OCI-LY1 (cell line): ENCODE measurements at regions not wholly inside any gene's neighbourhood (a gene's known extent, or its start where the extent isn't known, plus 50 kb on each side); places are given as distances from the start of the nearest gene placed in this dataset.

Experiments used
- H2AFZ ChIP-seq: fragments of 200-600 bp; sonication (generic), shearing (Covaris generic); 2 replicates; pipeline ENCODE4 v1.6.0; 2014; ENCODE audit warnings: antibody characterized with exemption, mild to moderate bottlenecking, low read length
- H3F3A ChIP-seq: fragments of 200-600 bp; sonication (generic), shearing (Covaris generic); 2 replicates; pipeline ENCODE4 v1.6.0; 2014; ENCODE audit warnings: mild to moderate bottlenecking, antibody characterized with exemption, low read length, moderate library complexity; ENCODE audit not compliant: insufficient read depth
- H3K27ac ChIP-seq: fragments of 200-600 bp; sonication (generic); 2 replicates; pipeline ENCODE4 v1.5.1; 2014; ENCODE audit warnings: low read length, mixed run types, mild to moderate bottlenecking, low read depth; ENCODE audit not compliant: poor library complexity, severe bottlenecking
- H3K27me3 ChIP-seq: fragments of 200-600 bp; sonication (generic); 2 replicates; pipeline ENCODE4 v1.6.0; 2014; ENCODE audit warnings: antibody characterized with exemption, mild to moderate bottlenecking, low read length, moderate library complexity; ENCODE audit not compliant: insufficient read depth
- H3K36me3 ChIP-seq: fragments of 200-600 bp; sonication (generic); 2 replicates; pipeline ENCODE4 v1.6.1; 2014; ENCODE audit warnings: mild to moderate bottlenecking, antibody characterized with exemption, low read length, moderate library complexity, mixed read lengths; ENCODE audit not compliant: insufficient read depth
- H3K4me1 ChIP-seq: fragments of 200-600 bp; sonication (generic); 2 replicates; pipeline ENCODE4 v1.5.1; 2014; ENCODE audit warnings: mild to moderate bottlenecking, low read length, moderate library complexity; ENCODE audit not compliant: insufficient read depth, severe bottlenecking
- H3K4me2 ChIP-seq: fragments of 200-600 bp; sonication (generic), shearing (Covaris generic); 2 replicates; pipeline ENCODE4 v1.6.1; 2014; ENCODE audit warnings: low read length
- H3K4me3 ChIP-seq: fragments of 200-600 bp; sonication (generic); 2 replicates; pipeline ENCODE4 v1.5.1; 2014; ENCODE audit warnings: low read length, low read depth, mild to moderate bottlenecking, mixed read lengths; ENCODE audit not compliant: poor library complexity, severe bottlenecking
- H3K79me2 ChIP-seq: fragments of 200-600 bp; shearing (Covaris generic); 2 replicates; pipeline ENCODE4 v1.6.1; 2016; ENCODE audit warnings: mixed run types, low read length, mixed read lengths; ENCODE audit not compliant: insufficient read depth
- H3K9ac ChIP-seq: fragments of 200-600 bp; sonication (generic), shearing (Covaris generic); 2 replicates; pipeline ENCODE4 v1.6.1; 2014; ENCODE audit warnings: mild to moderate bottlenecking, low read length, mixed read lengths
- H3K9me2 ChIP-seq: fragments of 200-600 bp; sonication (generic), shearing (Covaris generic); 2 replicates; pipeline ENCODE4 v1.6.1; 2014; ENCODE audit warnings: low read depth, mild to moderate bottlenecking, low read length, mixed read lengths
- H3K9me3 ChIP-seq: fragments of 200-600 bp; shearing (Covaris generic); 2 replicates; pipeline ENCODE4 v1.6.1; 2014; ENCODE audit warnings: low read length, mixed read lengths
- H4K20me1 ChIP-seq: fragments of 200-600 bp; sonication (generic), shearing (Covaris generic); 2 replicates; pipeline ENCODE4 v1.6.0; 2016; ENCODE audit warnings: mild to moderate bottlenecking, low read length; ENCODE audit not compliant: insufficient read depth
- CTCF ChIP-seq: fragments of 200-600 bp; sonication (generic), shearing (Covaris generic); IDR thresholded peaks from 2 replicates; pipeline ENCODE4 v1.5.1; 2017; ENCODE audit warnings: mild to moderate bottlenecking, antibody characterized with exemption, low read length, moderate library complexity, mixed read lengths
- EZH2 ChIP-seq: fragments of 200-600 bp; sonication (generic), shearing (Covaris generic); IDR thresholded peaks from 2 replicates; pipeline ENCODE4 v1.8.0; 2017; ENCODE audit warnings: borderline replicate concordance, mixed run types, mild to moderate bottlenecking, antibody characterized with exemption, low read length, moderate library complexity, mixed read lengths

GRCh38 chr22:49574881-49575702, 252.6 kb downstream of the BRD1 start:
- no peaks in the 10 kb centered on the region for H3K27me3 ChIP-seq

GRCh38 chr22:49574205-49574880, 253.3 kb downstream of the BRD1 start:
- no peak overlapping the region for H2AFZ ChIP-seq
- no peaks in the 10 kb centered on the region for H4K20me1 ChIP-seq
- no peaks in the 10 kb centered on the region for H3K4me1 ChIP-seq
- H3K4me2 ChIP-seq: no peak overlapping the region
- H3F3A ChIP-seq: no peaks in the 10 kb centered on the region
- H3K9ac ChIP-seq: no peak overlapping the region
- no peak overlapping the region for H3K4me3 ChIP-seq
- 0 out of 2 replicates have a peak, but pooled peaks cover 2% of the 10 kb centered on the region for H3K9me3 ChIP-seq
- H3K36me3 ChIP-seq: no peaks in the 10 kb centered on the region
- no peak overlapping the region for H3K27ac ChIP-seq
- H3K9me2 ChIP-seq: no peaks in the 10 kb centered on the region
- H3K79me2 ChIP-seq: no peaks in the 10 kb centered on the region
- no peak for TF ChIP-seq EZH2
- TF ChIP-seq CTCF: no peak
- H3K27me3 ChIP-seq: no peaks in the 10 kb centered on the region

More at GRCh38 chr22:49574881-49575702, 252.6 kb downstream of the BRD1 start:
- Histone ChIP-seq H3K27ac (no peak overlapping the region), H3K79me2 (no peaks in the 10 kb centered on the region; the same call in 1 of the 2 replicates), H3K9me3 (peaks cover 2% of the 10 kb centered on the region; the same call in 1 of the 2 replicates), H3K9ac (no peak overlapping the region), H3K4me3 (no peak overlapping the region), H3F3A (no peaks in the 10 kb centered on the region), H4K20me1 (no peaks in the 10 kb centered on the region), H3K9me2 (no peaks in the 10 kb centered on the region), H3K36me3 (no peaks in the 10 kb centered on the region), H2AFZ (no peak overlapping the region), H3K4me1 (no peaks in the 10 kb centered on the region), H3K4me2 (no peak overlapping the region)
- TF ChIP-seq EZH2 (no peak), CTCF (no peak)

GRCh38 chr22:49573109-49573765, 254.4 kb downstream of the BRD1 start:
- H3K36me3 ChIP-seq: no peaks in the 10 kb centered on the region
- no peaks in the 10 kb centered on the region for H4K20me1 ChIP-seq
- H3K4me3 ChIP-seq: no peak overlapping the region
- no peaks in the 10 kb centered on the region for H3K27me3 ChIP-seq
- H3K4me1 ChIP-seq: no peaks in the 10 kb centered on the region
- H3K9ac ChIP-seq: no peak overlapping the region
- no peak overlapping the region for H2AFZ ChIP-seq
- no peaks in the 10 kb centered on the region for H3K79me2 ChIP-seq
- H3F3A ChIP-seq: no peaks in the 10 kb centered on the region
- TF ChIP-seq EZH2 (no peak), CTCF (no peak)
- no peak overlapping the region for H3K27ac ChIP-seq
- H3K9me3 ChIP-seq: no peaks in the 10 kb centered on the region
- no peaks in the 10 kb centered on the region for H3K9me2 ChIP-seq
- no peak overlapping the region for H3K4me2 ChIP-seq
